Activated naive CD4-positive, alpha-beta T cell treated with anti-CD3 and anti-CD28 coated beads, Interleukin-2, amount 10 ng/mL, durations not matched to agents 7 days and 5 days (primary cell): ENCODE measurements at regions not wholly inside any gene's neighbourhood (a gene's known extent, or its start where the extent isn't known, plus 50 kb on each side); places are given as distances from the start of the nearest gene placed in this dataset.
"Not testable (repeated sequence)": the region's sequence is repeated elsewhere in the genome, so short reads cannot be mapped to it uniquely, and the experiment has no call there.

Source experiments
- CTCF ChIA-PET: fragments of 350-600 bp; sonication (Branson Sonifier 250); formaldehyde crosslinking; loops from one replicate; lab custom pipeline; 2021; ENCODE audit warnings: antibody characterized with exemption; lab: Charles Lee
- DNase-seq: peaks from one replicate; pipeline ENCODE4 v3.0.0-alpha.2; 2020
- H3K27ac Mint-ChIP-seq: one replicate; pipeline ENCODE4 v1.8.0; 2021; ENCODE audit warnings: mild to moderate bottlenecking, moderate library complexity, mixed read lengths
- H3K27me3 Mint-ChIP-seq: one replicate; pipeline ENCODE4 v1.8.0; 2021; ENCODE audit warnings: mild to moderate bottlenecking, mixed read lengths
- H3K36me3 Mint-ChIP-seq: one replicate; pipeline ENCODE4 v1.8.0; 2021; ENCODE audit warnings: mixed read lengths
- H3K4me1 Mint-ChIP-seq: one replicate; pipeline ENCODE4 v1.8.0; 2021; ENCODE audit warnings: mixed read lengths
- H3K4me3 Mint-ChIP-seq: one replicate; pipeline ENCODE4 v1.8.0; 2021; ENCODE audit warnings: mild to moderate bottlenecking, moderate library complexity, mixed read lengths
- H3K9me3 Mint-ChIP-seq: one replicate; pipeline ENCODE4 v1.8.0; 2021; ENCODE audit warnings: mixed read lengths

- no peak for DNase-seq
- CTCF ChIA-PET: no interaction called here
- H3K36me3 Mint-ChIP-seq: no peaks in the 10 kb centered on the region
- no peak overlapping the region for H3K4me3 Mint-ChIP-seq
- peaks cover 34% of the 10 kb centered on the region for H3K27me3 Mint-ChIP-seq
- H3K27ac Mint-ChIP-seq: no peak overlapping the region
- no peaks in the 10 kb centered on the region for H3K9me3 Mint-ChIP-seq
- peaks cover 4% of the 10 kb centered on the region for H3K4me1 Mint-ChIP-seq
Measured at GRCh38 chr2:871175-871727, 79.4 kb upstream of the SNTG2 start.

DNA sequence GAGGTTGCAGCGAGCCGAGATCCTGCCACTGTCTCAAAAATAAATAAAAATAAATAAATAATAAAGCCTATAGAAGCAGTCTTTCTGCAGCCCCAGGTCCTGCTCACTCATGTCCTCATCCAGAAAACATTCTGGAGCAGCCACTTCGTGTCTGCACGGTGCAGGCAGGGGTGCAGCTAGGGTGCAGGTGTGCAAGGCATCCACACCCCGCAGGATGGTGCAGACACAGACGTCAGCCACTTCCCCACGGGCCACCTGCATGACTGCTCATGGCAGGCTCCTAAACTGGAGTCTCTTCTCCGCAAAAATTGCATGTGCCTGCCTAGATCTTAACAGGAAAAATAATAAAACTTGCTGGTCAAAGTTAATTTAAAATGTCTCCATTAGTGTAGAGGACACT is 80.2 kb upstream of the SNTG2 start:
- no peaks in the 10 kb centered on the region for H3K36me3 Mint-ChIP-seq
- DNase-seq: no peak
- H3K9me3 Mint-ChIP-seq: no peaks in the 10 kb centered on the region
- no peak overlapping the region for H3K27ac Mint-ChIP-seq
- no peak overlapping the region for H3K4me3 Mint-ChIP-seq
- peaks cover 36% of the 10 kb centered on the region for H3K27me3 Mint-ChIP-seq
- CTCF ChIA-PET: no interaction called here
- peaks cover 4% of the 10 kb centered on the region for H3K4me1 Mint-ChIP-seq

- DNase-seq: no peak
- Mint-ChIP-seq H3K27ac (no peak overlapping the region), H3K27me3 (peaks cover 36% of the 10 kb centered on the region), H3K36me3 (no peaks in the 10 kb centered on the region), H3K4me3 (no peak overlapping the region), H3K4me1 (peaks cover 4% of the 10 kb centered on the region), H3K9me3 (no peaks in the 10 kb centered on the region)
- CTCF ChIA-PET: no interaction called here
Measured at GRCh38 chr2:869894-870293, 80.8 kb upstream of the SNTG2 start.

- no peak overlapping the region for H3K27ac Mint-ChIP-seq
- DNase-seq: no peak
- CTCF ChIA-PET: no interaction called here
- no peak overlapping the region for H3K4me3 Mint-ChIP-seq
- H3K27me3 Mint-ChIP-seq: peaks cover 39% of the 10 kb centered on the region
- no peaks in the 10 kb centered on the region for H3K36me3 Mint-ChIP-seq
- peaks cover 4% of the 10 kb centered on the region for H3K4me1 Mint-ChIP-seq
- no peaks in the 10 kb centered on the region for H3K9me3 Mint-ChIP-seq
Measured at GRCh38 chr2:869357-869871, 81.2 kb upstream of the SNTG2 start.

- CTCF ChIA-PET, H3K36me3 Mint-ChIP-seq, H3K4me3 Mint-ChIP-seq, H3K9me3 Mint-ChIP-seq, H3K27ac Mint-ChIP-seq, H3K4me1 Mint-ChIP-seq, DNase-seq: not testable (repeated sequence)
- peaks cover 39% of the 10 kb centered on the region for H3K27me3 Mint-ChIP-seq
Measured at GRCh38 chr2:868857-869256, 81.8 kb upstream of the SNTG2 start.

- Mint-ChIP-seq H3K36me3 (no peaks in the 10 kb centered on the region), H3K9me3 (no peaks in the 10 kb centered on the region), H3K4me3 (no peak overlapping the region), H3K27me3 (peaks cover 43% of the 10 kb centered on the region), H3K4me1 (peaks cover 4% of the 10 kb centered on the region), H3K27ac (no peak overlapping the region)
- CTCF ChIA-PET: no interaction called here
- DNase-seq: no peak
Measured at GRCh38 chr2:867296-867695, 83.4 kb upstream of the SNTG2 start.

DNA sequence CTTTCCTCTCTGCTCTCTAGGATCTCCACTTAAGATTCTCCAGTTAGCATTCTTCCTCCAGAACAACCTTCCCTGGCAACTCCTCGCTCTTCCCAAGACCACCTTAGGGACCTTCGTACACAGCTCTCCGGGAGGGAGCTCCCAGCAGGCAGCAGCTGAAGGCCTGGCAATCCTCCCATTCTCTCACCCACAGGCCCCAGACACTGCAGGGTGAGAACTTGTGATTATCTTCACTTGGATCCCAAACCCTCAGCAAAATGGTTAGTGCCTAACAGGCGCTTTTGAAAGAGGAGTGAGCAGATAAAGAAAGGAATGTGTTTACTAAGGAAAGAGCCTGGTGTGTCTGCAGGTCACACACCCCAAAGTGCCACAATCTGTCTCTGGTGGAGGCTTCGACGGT is 83.8 kb upstream of the SNTG2 start:
- Mint-ChIP-seq H3K9me3 (no peaks in the 10 kb centered on the region), H3K4me3 (no peak overlapping the region), H3K36me3 (no peaks in the 10 kb centered on the region), H3K27ac (no peak overlapping the region), H3K4me1 (peaks cover 4% of the 10 kb centered on the region), H3K27me3 (peaks cover 43% of the 10 kb centered on the region)
- CTCF ChIA-PET: no interaction called here
- no peak for DNase-seq

DNA sequence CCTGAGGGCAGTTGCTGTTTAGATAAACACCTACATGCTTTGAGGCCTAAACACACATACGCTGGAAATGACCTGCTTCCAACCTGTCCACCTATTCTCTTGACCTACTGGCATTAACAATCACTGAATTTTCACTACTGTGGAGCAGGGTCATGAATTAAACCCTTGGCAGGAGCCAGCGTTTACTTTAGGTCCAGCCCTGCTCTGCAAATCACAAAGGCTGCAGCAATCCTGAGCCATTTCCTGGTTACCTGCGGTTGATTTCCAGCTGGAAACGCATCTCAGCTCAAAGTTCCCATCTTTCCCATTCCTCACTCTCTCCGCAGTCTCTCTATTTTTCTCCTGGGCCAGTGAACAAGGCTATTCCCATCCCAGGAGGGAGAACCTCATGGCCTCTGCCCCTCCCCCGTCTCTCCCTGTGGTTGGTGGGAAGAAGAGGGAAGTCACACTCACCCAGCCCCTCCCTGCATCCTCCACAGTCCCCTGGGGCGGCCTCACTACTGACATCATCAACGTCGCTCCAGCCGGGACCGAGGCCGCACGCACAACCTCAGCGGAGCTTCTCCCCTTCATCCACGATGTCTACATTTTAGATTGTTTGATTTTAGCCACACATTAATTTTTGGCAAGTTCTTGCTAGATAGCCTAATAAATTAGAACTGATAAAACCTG is 84.5 kb upstream of the SNTG2 start:
- Mint-ChIP-seq H3K4me1 (peaks cover 4% of the 10 kb centered on the region), H3K36me3 (no peaks in the 10 kb centered on the region), H3K9me3 (no peaks in the 10 kb centered on the region), H3K27me3 (peaks cover 45% of the 10 kb centered on the region), H3K4me3 (no peak overlapping the region), H3K27ac (no peak overlapping the region)
- no peak for DNase-seq
- CTCF ChIA-PET: no interaction called here

DNA sequence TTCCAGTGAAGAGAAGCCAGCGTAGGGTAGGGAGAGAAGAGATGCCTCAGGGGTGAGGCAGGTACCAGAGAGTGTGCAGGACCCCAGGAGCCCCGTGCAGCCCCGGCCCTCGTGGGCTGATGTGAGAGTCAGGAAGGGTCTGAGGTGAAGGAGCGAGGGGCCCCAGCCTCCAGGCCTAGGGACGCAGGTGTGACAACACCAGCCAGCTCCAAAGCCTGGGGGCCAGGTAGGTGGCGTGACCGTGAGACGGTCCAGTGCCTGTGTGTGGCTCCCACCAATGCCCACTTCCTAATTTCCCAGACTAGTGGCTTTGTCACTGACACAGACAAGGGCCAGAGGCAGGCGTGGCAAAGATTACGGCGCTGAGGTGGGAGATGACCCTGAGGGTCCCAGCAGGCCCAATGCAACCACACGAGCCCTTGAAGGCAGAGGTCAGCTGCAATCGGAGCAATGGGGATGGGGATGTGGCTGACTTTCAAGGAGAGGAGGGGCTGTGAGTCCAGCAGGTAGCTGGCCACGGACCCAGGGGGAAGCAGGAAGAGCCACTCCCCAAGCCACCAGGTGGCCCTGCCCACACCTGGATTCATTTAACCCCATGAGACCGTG is 86.0 kb upstream of the SNTG2 start:
- CTCF ChIA-PET: no interaction called here
- no peak for DNase-seq
- no peaks in the 10 kb centered on the region for H3K9me3 Mint-ChIP-seq
- H3K36me3 Mint-ChIP-seq: no peaks in the 10 kb centered on the region
- peaks cover 37% of the 10 kb centered on the region for H3K27me3 Mint-ChIP-seq
- H3K4me3 Mint-ChIP-seq: no peak overlapping the region
- H3K4me1 Mint-ChIP-seq: peaks cover under 1% of the 10 kb centered on the region
- H3K27ac Mint-ChIP-seq: no peak overlapping the region

DNA sequence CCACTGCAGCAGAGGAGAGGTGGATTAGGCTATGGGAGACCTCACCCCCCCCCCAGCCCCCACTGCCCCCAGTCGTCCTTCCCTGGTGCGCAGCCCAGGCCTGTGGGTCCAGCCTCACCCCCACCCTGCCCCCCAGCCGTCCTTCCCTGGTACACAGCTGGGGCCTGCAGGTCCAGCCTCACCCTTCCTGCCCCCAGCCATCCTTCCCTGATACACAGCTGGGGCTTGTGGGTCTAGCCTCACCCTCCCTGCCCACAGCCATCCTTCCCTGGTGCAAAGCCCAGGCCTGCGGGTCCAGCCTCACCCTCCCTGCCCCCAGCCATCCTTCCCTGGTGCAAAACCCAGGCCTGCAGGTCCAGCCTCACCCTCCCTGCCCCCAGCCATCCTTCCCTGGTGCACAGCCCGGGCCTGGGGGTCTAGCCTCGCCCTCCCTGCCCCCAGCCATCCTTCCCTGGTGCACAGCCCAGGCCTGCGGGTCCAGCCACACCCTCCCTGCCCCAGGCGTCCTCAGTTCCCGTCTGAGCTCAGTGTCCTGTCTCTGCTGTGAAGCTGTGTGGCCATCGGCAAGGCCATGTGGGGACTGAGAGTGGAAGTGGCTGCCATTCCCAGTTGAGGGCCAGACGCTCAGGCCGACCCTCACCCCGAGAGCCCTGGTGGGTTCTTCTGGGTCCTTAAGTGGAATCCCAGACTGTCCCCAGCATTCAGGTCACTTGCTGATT is 86.8 kb upstream of the SNTG2 start:
- Mint-ChIP-seq H3K27ac (no peak overlapping the region), H3K4me3 (no peak overlapping the region), H3K4me1 (no peaks in the 10 kb centered on the region), H3K27me3 (peaks cover 32% of the 10 kb centered on the region), H3K36me3 (no peaks in the 10 kb centered on the region), H3K9me3 (no peaks in the 10 kb centered on the region)
- no peak for DNase-seq
- CTCF ChIA-PET: no interaction called here

- no peak for DNase-seq
- Mint-ChIP-seq H3K27me3 (peaks cover 30% of the 10 kb centered on the region), H3K36me3 (no peaks in the 10 kb centered on the region), H3K4me1 (no peaks in the 10 kb centered on the region), H3K9me3 (no peaks in the 10 kb centered on the region), H3K4me3 (no peak overlapping the region), H3K27ac (no peak overlapping the region)
- CTCF ChIA-PET: no interaction called here
Measured at GRCh38 chr2:862731-863466, 87.8 kb upstream of the SNTG2 start.

- Mint-ChIP-seq H3K36me3 (no peaks in the 10 kb centered on the region), H3K9me3 (no peaks in the 10 kb centered on the region), H3K4me1 (peaks cover 3% of the 10 kb centered on the region), H3K27me3 (peaks cover 27% of the 10 kb centered on the region), H3K4me3 (no peak overlapping the region), H3K27ac (no peak overlapping the region)
- CTCF ChIA-PET: no interaction called here
- no peak for DNase-seq
Measured at GRCh38 chr2:862355-862687, 88.3 kb upstream of the SNTG2 start.

DNA sequence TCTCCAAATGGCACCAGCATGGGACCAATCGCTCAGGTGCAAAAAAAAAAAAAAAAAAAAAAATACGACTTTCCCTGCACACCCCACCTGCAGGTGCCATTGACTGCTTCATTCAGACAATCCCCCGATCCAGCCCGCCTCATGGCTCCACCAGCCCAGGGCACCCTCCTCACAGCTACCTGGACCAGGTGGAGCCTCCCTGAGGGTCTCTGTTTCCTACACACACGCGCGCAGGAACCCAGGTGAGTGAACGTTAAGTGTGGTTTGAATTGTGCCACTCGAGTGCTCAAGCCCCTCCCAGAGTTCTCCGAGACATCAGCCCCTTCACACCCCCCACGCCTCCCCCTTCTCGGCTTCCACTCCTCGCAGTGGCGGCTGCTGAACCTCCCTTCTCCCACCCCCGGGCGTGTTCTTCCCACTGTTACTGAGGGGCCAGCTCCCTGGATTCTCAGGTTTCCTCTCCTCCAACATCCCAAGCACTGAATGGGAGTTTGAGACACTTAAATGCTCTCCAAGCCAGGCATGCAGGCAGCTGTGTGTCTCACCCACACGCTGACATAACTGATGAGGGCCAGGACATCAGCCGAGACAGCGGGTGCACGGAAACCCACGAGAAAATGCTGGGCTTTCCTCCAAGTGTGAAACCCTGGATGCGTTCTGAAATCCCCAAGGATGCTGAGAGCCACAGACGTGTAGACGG is 88.8 kb upstream of the SNTG2 start:
- Mint-ChIP-seq H3K27ac (no peak overlapping the region), H3K4me1 (peaks cover 4% of the 10 kb centered on the region), H3K9me3 (no peaks in the 10 kb centered on the region), H3K27me3 (peaks cover 22% of the 10 kb centered on the region), H3K36me3 (no peaks in the 10 kb centered on the region), H3K4me3 (no peak overlapping the region)
- DNase-seq: no peak
- CTCF ChIA-PET: no interaction called here
